SK-N-SH (cell line): ENCODE measurements at regions not wholly inside any gene's neighbourhood (a gene's known extent, or its start where the extent isn't known, plus 50 kb on each side); places are given as distances from the start of the nearest gene placed in this dataset.

Experiments
- CTCF ChIA-PET: fragments of 300-600, 350-600 bp; formaldehyde crosslinking; extraction: SDS; loops from one replicate; lab custom pipeline; 2021; lab: Yijun Ruan, JAX
- POLR2A ChIA-PET: fragments of 350-600 bp; sonication (Branson Sonifier 250); formaldehyde crosslinking; extraction: SDS; loops from one replicate; lab custom pipeline; 2020; ENCODE audit warnings: antibody characterized with exemption, inconsistent platforms; lab: Yijun Ruan, JAX
- DNase-seq: peaks from one replicate; pipeline ENCODE4 v3.0.0; 2012
- H2AFZ ChIP-seq: fragments of 200-600 bp; sonication (generic); 2 replicates; pipeline ENCODE4 v1.8.1; 2016; ENCODE audit warnings: antibody characterized with exemption, mild to moderate bottlenecking, low read depth
- H3F3A ChIP-seq: fragments of 200-600 bp; sonication (generic); replicated peaks from 2 replicates; pipeline ENCODE3; 2016; ENCODE audit warnings: antibody characterized with exemption, mild to moderate bottlenecking; ENCODE audit not compliant: insufficient read depth
- H3K27ac ChIP-seq, 2 experiments: fragments of 200-500 bp in 1 of 2; fragments of 200-600 bp in 1 of 2; sonication (Bioruptor generic) in 1 of 2; sonication (generic), shearing (Covaris generic) in 1 of 2; 2 replicates each; pipeline versions ENCODE4 v1.5.1 to v1.6.1; 2014 to 2016; ENCODE audit warnings: low read depth in 2 of 2, inconsistent platforms in 1 of 2, low read length in 1 of 2, mild to moderate bottlenecking in 1 of 2, mixed read lengths in 1 of 2
- H3K27me3 ChIP-seq: fragments of 200-600 bp; sonication (generic), shearing (Covaris generic); 2 replicates; pipeline ENCODE4 v1.6.1; 2016; ENCODE audit warnings: mixed run types; ENCODE audit not compliant: insufficient read depth
- H3K36me3 ChIP-seq, 2 experiments: fragments of 200-500 bp in 1 of 2; fragments of 200-600 bp in 1 of 2; sonication (Bioruptor generic) in 1 of 2; sonication (generic) in 1 of 2; replicated peaks in 1 of 2; 2 replicates each; pipeline versions ENCODE3 to v1.5.1; 2014 to 2016; ENCODE audit warnings: low read length in 1 of 2, mild to moderate bottlenecking in 1 of 2; ENCODE audit not compliant: insufficient read depth in 2 of 2, control insufficient read depth in 1 of 2
- H3K4me1 ChIP-seq, 2 experiments: fragments of 200-500 bp in 1 of 2; fragments of 200-600 bp in 1 of 2; sonication (Bioruptor generic) in 1 of 2; sonication (generic), shearing (Covaris generic) in 1 of 2; 2 replicates each; pipeline versions ENCODE4 v1.5.1 to v1.6.1; 2014 to 2016; ENCODE audit warnings: low read depth in 1 of 2, low read length in 1 of 2, mixed run types in 1 of 2; ENCODE audit not compliant: insufficient read depth in 2 of 2, control insufficient read depth in 1 of 2
- H3K4me2 ChIP-seq: fragments of 200-600 bp; sonication (generic), shearing (Covaris generic); 2 replicates; pipeline ENCODE4 v1.6.1; 2017; ENCODE audit warnings: mixed run types
- H3K4me3 ChIP-seq, 2 experiments: fragments of 200-500 bp in 1 of 2; fragments of 200-600 bp in 1 of 2; sonication (Bioruptor generic) in 1 of 2; sonication (generic), shearing (Covaris generic) in 1 of 2; 2 replicates each; pipeline versions ENCODE4 v1.5.1 to v1.8.1; 2014 to 2016; ENCODE audit warnings: low read depth in 2 of 2, inconsistent platforms in 1 of 2, low read length in 1 of 2, mild to moderate bottlenecking in 1 of 2, mixed read lengths in 1 of 2, moderate library complexity in 1 of 2
- H3K79me2 ChIP-seq: fragments of 200-600 bp; sonication (generic); 2 replicates; pipeline ENCODE4 v1.8.1; 2017; ENCODE audit warnings: mild to moderate bottlenecking; ENCODE audit not compliant: insufficient read depth
- H3K9ac ChIP-seq: fragments of 200-600 bp; sonication (generic); 2 replicates; pipeline ENCODE4 v1.6.1; 2017; ENCODE audit warnings: mixed run types
- H3K9me2 ChIP-seq: fragments of 200-600 bp; sonication (generic); 2 replicates; pipeline ENCODE4 v1.6.1; 2017; ENCODE audit warnings: mixed run types
- H3K9me3 ChIP-seq: fragments of 200-600 bp; sonication (generic); 2 replicates; pipeline ENCODE4 v1.6.1; 2017; ENCODE audit warnings: mixed run types, mild to moderate bottlenecking, moderate library complexity
- H4K20me1 ChIP-seq: fragments of 200-600 bp; sonication (generic); 2 replicates; pipeline ENCODE4 v1.6.1; 2017; ENCODE audit warnings: mild to moderate bottlenecking, mixed run types; ENCODE audit not compliant: insufficient read depth
- CHD2 ChIP-seq: fragments of 150-350 bp; IDR thresholded peaks from 2 replicates; pipeline ENCODE4 v1.6.1; 2018; ENCODE audit warnings: low read length; ENCODE audit not compliant: partially characterized antibody
- EZH2phosphoT487 ChIP-seq: fragments of 200-600 bp; sonication (generic); IDR thresholded peaks from 2 replicates; pipeline ENCODE4 v1.6.1; 2017; ENCODE audit warnings: low read depth, mixed run types, mild to moderate bottlenecking, antibody characterized with exemption, moderate library complexity, borderline replicate concordance
- FOXM1 ChIP-seq: IDR thresholded peaks from 2 replicates; pipeline ENCODE4 v1.4.0; 2012; ENCODE audit warnings: low read depth, mild to moderate bottlenecking
- GABPA ChIP-seq: IDR thresholded peaks from 2 replicates; pipeline ENCODE4 v1.4.0; 2012; ENCODE audit warnings: low read depth, mild to moderate bottlenecking
- MAX ChIP-seq: IDR thresholded peaks from 2 replicates; pipeline ENCODE4 v1.4.0; 2012; ENCODE audit warnings: low read depth
- MXI1 ChIP-seq: IDR thresholded peaks from 2 replicates; pipeline ENCODE4 v1.6.1; 2012; ENCODE audit warnings: mild to moderate bottlenecking, low read depth, low read length, improper control_type of control experiment
- NRF1 ChIP-seq: IDR thresholded peaks from 2 replicates; pipeline ENCODE4 v1.6.1; 2012; ENCODE audit warnings: low read depth, mild to moderate bottlenecking, low read length
- POLR2AphosphoS5 ChIP-seq: IDR thresholded peaks from 2 replicates; pipeline ENCODE4 v1.6.1; 2012; ENCODE audit warnings: low read depth, low read length
- RAD21 ChIP-seq: IDR thresholded peaks from 2 replicates; pipeline ENCODE4 v1.6.1; 2012; ENCODE audit warnings: mild to moderate bottlenecking, low read length
- RCOR1 ChIP-seq: fragments of 150-350 bp; IDR thresholded peaks from 2 replicates; pipeline ENCODE4 v1.6.1; 2017; ENCODE audit warnings: antibody characterized with exemption, low read length
- RFX5 ChIP-seq: IDR thresholded peaks from 2 replicates; pipeline ENCODE4 v1.6.1; 2012; ENCODE audit warnings: mild to moderate bottlenecking, improper control_type of control experiment, low read length
- RXRA ChIP-seq: IDR thresholded peaks from 2 replicates; pipeline ENCODE4 v1.4.0; 2012; ENCODE audit warnings: low read depth, mild to moderate bottlenecking, borderline replicate concordance
- SIN3A ChIP-seq: IDR thresholded peaks from 2 replicates; pipeline ENCODE4 v1.6.1; 2012; ENCODE audit warnings: low read depth, mild to moderate bottlenecking, low read length, moderate library complexity, borderline replicate concordance
- TAF1 ChIP-seq: IDR thresholded peaks from 2 replicates; pipeline ENCODE4 v1.6.1; 2012; ENCODE audit warnings: low read depth, mild to moderate bottlenecking, low read length, moderate library complexity, borderline replicate concordance
- TEAD4 ChIP-seq: IDR thresholded peaks from 2 replicates; pipeline ENCODE4 v1.4.0; 2012; ENCODE audit warnings: mild to moderate bottlenecking, borderline replicate concordance; ENCODE audit not compliant: insufficient read depth
- WGBS: methylation state at CpG from one replicate; pipeline ENCODE4 v1.1.6; 2017; ENCODE audit warnings: low lambda C conversion rate; 5-methylcytosine and 5-hydroxymethylcytosine counted together
- TF ChIP-seq, protein P1 (sequence below): IDR thresholded peaks from 2 replicates; pipeline ENCODE4; 2012
- TF ChIP-seq, protein P2 (sequence below): fragments of 150-350 bp; IDR thresholded peaks from 2 replicates; pipeline ENCODE4 v1.6.1; 2016; ENCODE audit warnings: mild to moderate bottlenecking, low read depth, low read length

DNA sequence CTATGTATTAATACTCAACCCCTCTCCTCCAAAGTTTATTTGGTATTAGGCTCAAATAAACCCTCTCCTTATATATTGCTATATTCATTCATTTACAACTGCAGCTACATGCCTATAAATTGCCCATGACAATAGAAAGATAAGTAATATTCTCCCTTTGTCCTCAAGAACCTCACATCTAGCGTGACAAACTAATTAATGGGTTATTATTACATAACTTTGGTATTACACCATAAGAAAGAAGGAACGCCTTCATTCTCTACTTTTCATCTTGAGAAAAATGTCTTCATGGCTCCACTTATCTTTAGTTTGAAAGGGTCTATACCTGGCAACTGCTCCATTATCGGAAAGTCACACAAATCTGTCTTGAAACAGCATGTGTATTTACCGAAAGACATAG lies 157.7 kb upstream of the RASGEF1B start (continued):
- TF ChIP-seq, protein P1, sequence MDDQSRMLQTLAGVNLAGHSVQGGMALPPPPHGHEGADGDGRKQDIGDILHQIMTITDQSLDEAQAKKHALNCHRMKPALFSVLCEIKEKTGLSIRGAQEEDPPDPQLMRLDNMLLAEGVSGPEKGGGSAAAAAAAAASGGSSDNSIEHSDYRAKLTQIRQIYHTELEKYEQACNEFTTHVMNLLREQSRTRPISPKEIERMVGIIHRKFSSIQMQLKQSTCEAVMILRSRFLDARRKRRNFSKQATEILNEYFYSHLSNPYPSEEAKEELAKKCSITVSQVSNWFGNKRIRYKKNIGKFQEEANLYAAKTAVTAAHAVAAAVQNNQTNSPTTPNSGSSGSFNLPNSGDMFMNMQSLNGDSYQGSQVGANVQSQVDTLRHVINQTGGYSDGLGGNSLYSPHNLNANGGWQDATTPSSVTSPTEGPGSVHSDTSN, result no peak
- no peak for TF ChIP-seq RFX5
- TF ChIP-seq MAX, result no peak
- TF ChIP-seq MXI1, result no peak
- no peak for TF ChIP-seq POLR2AphosphoS5
- no peak for TF ChIP-seq RAD21
- TF ChIP-seq TAF1, result no peak
- no peak for TF ChIP-seq TEAD4

DNA sequence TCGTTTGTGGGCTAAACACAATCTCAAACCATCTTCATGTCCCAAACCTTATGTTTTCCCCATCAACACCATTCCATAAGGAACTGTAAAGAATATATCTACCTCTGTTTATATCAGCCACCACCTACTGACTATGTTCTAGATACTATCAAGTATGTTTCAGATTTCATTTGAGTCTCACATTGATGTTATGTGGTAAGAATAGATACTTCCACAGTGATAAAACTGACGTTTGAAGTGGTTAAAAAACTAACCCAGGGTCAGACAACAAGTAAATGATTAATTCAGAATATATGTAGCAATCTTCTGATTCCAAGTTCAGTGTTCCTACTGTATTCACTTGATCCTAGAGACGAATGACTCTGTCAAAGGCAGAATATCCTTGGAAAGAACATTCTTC lies 156.8 kb upstream of the RASGEF1B start:
- H3K79me2 ChIP-seq, result no peaks in the 10 kb centered on the region
- H3K4me2 ChIP-seq, result no peak overlapping the region
- no peak overlapping the region for H3K27ac ChIP-seq
- no peak overlapping the region for H2AFZ ChIP-seq
- no peaks in the 10 kb centered on the region for H3K27me3 ChIP-seq
- DNase-seq, result no peak
- POLR2A ChIA-PET, result no interaction called here
- no peaks in the 10 kb centered on the region for H3K4me1 ChIP-seq
- H3K9ac ChIP-seq, result no peak overlapping the region
- no peaks in the 10 kb centered on the region for H3F3A ChIP-seq
- no peaks in the 10 kb centered on the region for H3K36me3 ChIP-seq
- H4K20me1 ChIP-seq, result no peaks in the 10 kb centered on the region
- H3K9me2 ChIP-seq, result no peaks in the 10 kb centered on the region
- H3K4me3 ChIP-seq, result no peak overlapping the region
- CTCF ChIA-PET, result no interaction called here
- TF ChIP-seq, protein P2, sequence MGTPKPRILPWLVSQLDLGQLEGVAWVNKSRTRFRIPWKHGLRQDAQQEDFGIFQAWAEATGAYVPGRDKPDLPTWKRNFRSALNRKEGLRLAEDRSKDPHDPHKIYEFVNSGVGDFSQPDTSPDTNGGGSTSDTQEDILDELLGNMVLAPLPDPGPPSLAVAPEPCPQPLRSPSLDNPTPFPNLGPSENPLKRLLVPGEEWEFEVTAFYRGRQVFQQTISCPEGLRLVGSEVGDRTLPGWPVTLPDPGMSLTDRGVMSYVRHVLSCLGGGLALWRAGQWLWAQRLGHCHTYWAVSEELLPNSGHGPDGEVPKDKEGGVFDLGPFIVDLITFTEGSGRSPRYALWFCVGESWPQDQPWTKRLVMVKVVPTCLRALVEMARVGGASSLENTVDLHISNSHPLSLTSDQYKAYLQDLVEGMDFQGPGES, result no peak
- TF ChIP-seq TEAD4 (no peak), NRF1 (no peak), FOXM1 (no peak), GABPA (no peak), RXRA (no peak), RCOR1 (no peak), CHD2 (no peak), RAD21 (no peak), EZH2phosphoT487 (no peak), SIN3A (no peak), MAX (no peak)
- 4% methylated on average over 3 of the region's 3 CpGs for WGBS
- no peaks in the 10 kb centered on the region for H3K9me3 ChIP-seq
